HEK293 (cell line): ENCODE measurements at regions not wholly inside any gene's neighbourhood (a gene's known extent, or its start where the extent isn't known, plus 50 kb on each side); places are given as distances from the start of the nearest gene placed in this dataset.

Experiments used
- CTCF ChIA-PET: fragments of 350-600 bp; formaldehyde crosslinking; extraction: SDS; loops from one replicate; lab custom pipeline; 2021; ENCODE audit warnings: antibody characterized with exemption; lab: Yijun Ruan, JAX
- POLR2A ChIA-PET: fragments of 300-600 bp; formaldehyde crosslinking; extraction: SDS; loops from one replicate; lab custom pipeline; 2020; ENCODE audit warnings: antibody characterized with exemption, inconsistent platforms; lab: Yijun Ruan, JAX
- H3K27ac ChIP-seq: fragments of 200-500 bp; sonication (Bioruptor generic); 2 replicates; pipeline ENCODE4 v1.5.1; 2014; ENCODE audit warnings: low read depth, low read length, control low read depth, inconsistent platforms; ENCODE audit errors: extremely low read depth
- H3K36me3 ChIP-seq, 2 experiments: fragments of 200-500 bp in 1 of 2; sonication (Bioruptor generic) in 1 of 2; 1 replicate in 1 of 2; 2 replicates in 1 of 2; pipeline ENCODE4 v1.5.1; 2014 to 2017; ENCODE audit warnings: inconsistent platforms in 2 of 2, low read length in 2 of 2; ENCODE audit not compliant: control insufficient read depth in 2 of 2, insufficient read depth in 1 of 2
- H3K4me1 ChIP-seq: fragments of 200-500 bp; sonication (Bioruptor generic); 2 replicates; pipeline ENCODE4 v1.5.1; 2014; ENCODE audit warnings: mild to moderate bottlenecking, low read length, inconsistent platforms; ENCODE audit not compliant: control insufficient read depth, insufficient read depth
- H3K4me3 ChIP-seq: 2 replicates; pipeline ENCODE4 v1.5.1; 2011; ENCODE audit warnings: low read depth, mild to moderate bottlenecking, control low read depth, low read length, moderate library complexity
- H3K9me3 ChIP-seq: fragments of 200-500 bp; sonication (Bioruptor generic); 2 replicates; pipeline ENCODE4 v1.5.1; 2014; ENCODE audit warnings: low read depth, low read length, inconsistent platforms; ENCODE audit not compliant: control insufficient read depth, insufficient read depth
- BCL11A ChIP-seq: fragments of 450-650 bp; formaldehyde crosslinking; IDR thresholded peaks from 2 replicates; pipeline ENCODE4 v1.5.1; 2016; ENCODE audit warnings: low read depth, missing biosample characterization, missing genetic modification characterization
- HOXC10 ChIP-seq: sonication (generic); formaldehyde crosslinking; IDR thresholded peaks from 2 replicates; pipeline ENCODE4 v1.8.1; 2023; ENCODE audit warnings: mild to moderate bottlenecking, missing genetic modification reagents
- ZBTB20 ChIP-seq: fragments of 450-650 bp; formaldehyde crosslinking; IDR thresholded peaks from 2 replicates; pipeline ENCODE4 v1.5.1; 2016; ENCODE audit warnings: missing biosample characterization, missing genetic modification characterization
- ZBTB21 ChIP-seq: fragments of 450-650 bp; formaldehyde crosslinking; IDR thresholded peaks from 2 replicates; pipeline ENCODE4 v1.5.1; 2017; ENCODE audit warnings: missing biosample characterization, missing genetic modification characterization
- ZEB2 ChIP-seq: fragments of 450-650 bp; formaldehyde crosslinking; IDR thresholded peaks from 2 replicates; pipeline ENCODE4 v1.5.1; 2016; ENCODE audit warnings: missing biosample characterization, missing genetic modification characterization
- ZNF140 ChIP-seq: fragments of 450-650 bp; formaldehyde crosslinking; IDR thresholded peaks from 2 replicates; pipeline ENCODE4 v1.5.1; 2016; ENCODE audit warnings: missing biosample characterization, missing genetic modification characterization
- ZNF157 ChIP-seq: fragments of 450-650 bp; formaldehyde crosslinking; IDR thresholded peaks from 2 replicates; pipeline ENCODE4 v1.5.1; 2016; ENCODE audit warnings: missing biosample characterization, missing genetic modification characterization
- ZNF211 ChIP-seq: fragments of 450-650 bp; formaldehyde crosslinking; IDR thresholded peaks from 2 replicates; pipeline ENCODE4 v1.5.1; 2016; ENCODE audit warnings: low read depth, missing biosample characterization, missing genetic modification characterization
- ZNF266 ChIP-seq: fragments of 450-650 bp; formaldehyde crosslinking; IDR thresholded peaks from 2 replicates; pipeline ENCODE4 v1.5.1; 2016; ENCODE audit warnings: missing biosample characterization, missing genetic modification characterization, low read depth
- ZNF354C ChIP-seq: fragments of 450-650 bp; formaldehyde crosslinking; IDR thresholded peaks from 2 replicates; pipeline ENCODE4 v1.5.1; 2016; ENCODE audit warnings: missing biosample characterization, missing genetic modification characterization, low read depth, borderline replicate concordance
- ZNF37A ChIP-seq: fragments of 450-650 bp; IDR thresholded peaks from 2 replicates; pipeline ENCODE4 v1.5.1; 2018; ENCODE audit warnings: missing biosample characterization, missing genetic modification characterization
- ZNF394 ChIP-seq: fragments of 450-650 bp; formaldehyde crosslinking; IDR thresholded peaks from 2 replicates; pipeline ENCODE4 v1.5.1; 2016; ENCODE audit warnings: missing biosample characterization, missing genetic modification characterization, mild to moderate bottlenecking, moderate library complexity, borderline replicate concordance
- ZNF426 ChIP-seq: fragments of 450-650 bp; formaldehyde crosslinking; IDR thresholded peaks from 2 replicates; pipeline ENCODE4 v1.5.1; 2017; ENCODE audit warnings: missing biosample characterization, missing genetic modification characterization, mild to moderate bottlenecking, inconsistent platforms, moderate library complexity
- ZNF549 ChIP-seq: fragments of 450-650 bp; IDR thresholded peaks from 2 replicates; pipeline ENCODE4 v1.5.1; 2018; ENCODE audit warnings: missing biosample characterization, missing genetic modification characterization, mild to moderate bottlenecking, inconsistent platforms, moderate library complexity
- ZNF558 ChIP-seq: fragments of 450-650 bp; formaldehyde crosslinking; IDR thresholded peaks from 2 replicates; pipeline ENCODE4 v1.5.1; 2016; ENCODE audit warnings: missing biosample characterization, missing genetic modification characterization
- ZNF571 ChIP-seq: fragments of 450-650 bp; formaldehyde crosslinking; IDR thresholded peaks from 2 replicates; pipeline ENCODE4 v1.5.0; 2017; ENCODE audit warnings: missing biosample characterization, missing genetic modification characterization
- ZNF585B ChIP-seq: fragments of 450-650 bp; formaldehyde crosslinking; IDR thresholded peaks from 2 replicates; pipeline ENCODE4 v1.5.1; 2016; ENCODE audit warnings: missing biosample characterization, missing genetic modification characterization
- ZNF621 ChIP-seq: fragments of 450-650 bp; formaldehyde crosslinking; IDR thresholded peaks from 2 replicates; pipeline ENCODE4 v1.5.1; 2017; ENCODE audit warnings: missing biosample characterization, missing genetic modification characterization
- ZNF837 ChIP-seq: fragments of 450-650 bp; formaldehyde crosslinking; IDR thresholded peaks from 2 replicates; pipeline ENCODE4 v1.5.1; 2016; ENCODE audit warnings: missing biosample characterization, missing genetic modification characterization
- TF ChIP-seq, protein P1 (sequence below): fragments of 450-650 bp; formaldehyde crosslinking; IDR thresholded peaks from 2 replicates; pipeline ENCODE4 v1.5.1; 2016; ENCODE audit warnings: missing biosample characterization, missing genetic modification characterization
- TF ChIP-seq, protein P2 (sequence below): fragments of 450-650 bp; formaldehyde crosslinking; IDR thresholded peaks from 2 replicates; pipeline ENCODE4 v1.5.0; 2017; ENCODE audit warnings: missing biosample characterization, missing genetic modification characterization, borderline replicate concordance
- TF ChIP-seq, protein P3 (sequence below): fragments of 450-650 bp; formaldehyde crosslinking; IDR thresholded peaks from 2 replicates; pipeline ENCODE4 v1.5.1; 2017; ENCODE audit warnings: missing biosample characterization, missing genetic modification characterization
- TF ChIP-seq, protein P4 (sequence below): fragments of 450-650 bp; formaldehyde crosslinking; IDR thresholded peaks from 2 replicates; pipeline ENCODE4 v1.5.1; 2016; ENCODE audit warnings: missing biosample characterization, missing genetic modification characterization
- TF ChIP-seq, protein P5 (sequence below): fragments of 450-650 bp; IDR thresholded peaks from 2 replicates; pipeline ENCODE4 v1.5.1; 2018; ENCODE audit warnings: missing biosample characterization, mild to moderate bottlenecking, missing genetic modification characterization

DNA sequence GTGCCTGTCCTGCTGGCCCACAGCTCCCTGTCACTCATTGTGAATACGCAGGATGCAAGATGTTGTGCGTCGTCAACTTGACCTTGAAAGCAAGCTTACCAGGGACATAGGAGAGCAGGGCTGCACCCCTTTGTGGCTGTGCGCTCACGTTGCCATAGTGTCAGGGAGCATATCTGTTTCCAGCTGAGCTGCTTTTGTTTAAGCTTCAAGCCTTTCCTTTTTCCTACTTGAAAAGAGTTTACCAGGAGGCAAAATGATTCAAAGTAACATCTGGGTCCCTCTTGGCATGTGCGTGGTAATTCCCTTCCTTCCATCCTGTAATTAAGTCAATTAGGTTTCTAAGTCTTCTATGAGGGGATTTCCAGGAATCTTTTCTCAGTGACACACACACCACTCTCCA, 537.1 kb downstream of the AJAP1 start:
- H3K9me3 ChIP-seq, result no peaks in the 10 kb centered on the region
- no peak overlapping the region for H3K27ac ChIP-seq
- no peaks in the 10 kb centered on the region for H3K36me3 ChIP-seq
- H3K4me3 ChIP-seq, result no peak overlapping the region
- H3K4me1 ChIP-seq, result no peaks in the 10 kb centered on the region
- TF ChIP-seq ZBTB20 (tag by site-specific recombination), result no peak
- TF ChIP-seq ZNF549 (tag by site-specific recombination), result no peak
- TF ChIP-seq ZBTB21 (tag by site-specific recombination), result no peak
- TF ChIP-seq ZNF157 (tag by site-specific recombination), result no peak
- TF ChIP-seq HOXC10 (CRISPR knock-in tag), result no peak
- TF ChIP-seq, protein P1, sequence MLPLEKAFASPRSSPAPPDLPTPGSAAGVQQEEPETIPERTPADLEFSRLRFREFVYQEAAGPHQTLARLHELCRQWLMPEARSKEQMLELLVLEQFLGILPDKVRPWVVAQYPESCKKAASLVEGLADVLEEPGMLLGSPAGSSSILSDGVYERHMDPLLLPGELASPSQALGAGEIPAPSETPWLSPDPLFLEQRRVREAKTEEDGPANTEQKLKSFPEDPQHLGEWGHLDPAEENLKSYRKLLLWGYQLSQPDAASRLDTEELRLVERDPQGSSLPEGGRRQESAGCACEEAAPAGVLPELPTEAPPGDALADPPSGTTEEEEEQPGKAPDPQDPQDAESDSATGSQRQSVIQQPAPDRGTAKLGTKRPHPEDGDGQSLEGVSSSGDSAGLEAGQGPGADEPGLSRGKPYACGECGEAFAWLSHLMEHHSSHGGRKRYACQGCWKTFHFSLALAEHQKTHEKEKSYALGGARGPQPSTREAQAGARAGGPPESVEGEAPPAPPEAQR (tag by site-specific recombination), result no peak
- TF ChIP-seq, protein P2, sequence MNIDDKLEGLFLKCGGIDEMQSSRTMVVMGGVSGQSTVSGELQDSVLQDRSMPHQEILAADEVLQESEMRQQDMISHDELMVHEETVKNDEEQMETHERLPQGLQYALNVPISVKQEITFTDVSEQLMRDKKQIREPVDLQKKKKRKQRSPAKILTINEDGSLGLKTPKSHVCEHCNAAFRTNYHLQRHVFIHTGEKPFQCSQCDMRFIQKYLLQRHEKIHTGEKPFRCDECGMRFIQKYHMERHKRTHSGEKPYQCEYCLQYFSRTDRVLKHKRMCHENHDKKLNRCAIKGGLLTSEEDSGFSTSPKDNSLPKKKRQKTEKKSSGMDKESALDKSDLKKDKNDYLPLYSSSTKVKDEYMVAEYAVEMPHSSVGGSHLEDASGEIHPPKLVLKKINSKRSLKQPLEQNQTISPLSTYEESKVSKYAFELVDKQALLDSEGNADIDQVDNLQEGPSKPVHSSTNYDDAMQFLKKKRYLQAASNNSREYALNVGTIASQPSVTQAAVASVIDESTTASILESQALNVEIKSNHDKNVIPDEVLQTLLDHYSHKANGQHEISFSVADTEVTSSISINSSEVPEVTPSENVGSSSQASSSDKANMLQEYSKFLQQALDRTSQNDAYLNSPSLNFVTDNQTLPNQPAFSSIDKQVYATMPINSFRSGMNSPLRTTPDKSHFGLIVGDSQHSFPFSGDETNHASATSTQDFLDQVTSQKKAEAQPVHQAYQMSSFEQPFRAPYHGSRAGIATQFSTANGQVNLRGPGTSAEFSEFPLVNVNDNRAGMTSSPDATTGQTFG (tag by site-specific recombination), result no peak
- no peak for TF ChIP-seq ZNF211 (tag by site-specific recombination)
- TF ChIP-seq, protein P3, sequence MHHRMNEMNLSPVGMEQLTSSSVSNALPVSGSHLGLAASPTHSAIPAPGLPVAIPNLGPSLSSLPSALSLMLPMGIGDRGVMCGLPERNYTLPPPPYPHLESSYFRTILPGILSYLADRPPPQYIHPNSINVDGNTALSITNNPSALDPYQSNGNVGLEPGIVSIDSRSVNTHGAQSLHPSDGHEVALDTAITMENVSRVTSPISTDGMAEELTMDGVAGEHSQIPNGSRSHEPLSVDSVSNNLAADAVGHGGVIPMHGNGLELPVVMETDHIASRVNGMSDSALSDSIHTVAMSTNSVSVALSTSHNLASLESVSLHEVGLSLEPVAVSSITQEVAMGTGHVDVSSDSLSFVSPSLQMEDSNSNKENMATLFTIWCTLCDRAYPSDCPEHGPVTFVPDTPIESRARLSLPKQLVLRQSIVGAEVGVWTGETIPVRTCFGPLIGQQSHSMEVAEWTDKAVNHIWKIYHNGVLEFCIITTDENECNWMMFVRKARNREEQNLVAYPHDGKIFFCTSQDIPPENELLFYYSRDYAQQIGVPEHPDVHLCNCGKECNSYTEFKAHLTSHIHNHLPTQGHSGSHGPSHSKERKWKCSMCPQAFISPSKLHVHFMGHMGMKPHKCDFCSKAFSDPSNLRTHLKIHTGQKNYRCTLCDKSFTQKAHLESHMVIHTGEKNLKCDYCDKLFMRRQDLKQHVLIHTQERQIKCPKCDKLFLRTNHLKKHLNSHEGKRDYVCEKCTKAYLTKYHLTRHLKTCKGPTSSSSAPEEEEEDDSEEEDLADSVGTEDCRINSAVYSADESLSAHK (tag by site-specific recombination), result no peak
- TF ChIP-seq, protein P4, sequence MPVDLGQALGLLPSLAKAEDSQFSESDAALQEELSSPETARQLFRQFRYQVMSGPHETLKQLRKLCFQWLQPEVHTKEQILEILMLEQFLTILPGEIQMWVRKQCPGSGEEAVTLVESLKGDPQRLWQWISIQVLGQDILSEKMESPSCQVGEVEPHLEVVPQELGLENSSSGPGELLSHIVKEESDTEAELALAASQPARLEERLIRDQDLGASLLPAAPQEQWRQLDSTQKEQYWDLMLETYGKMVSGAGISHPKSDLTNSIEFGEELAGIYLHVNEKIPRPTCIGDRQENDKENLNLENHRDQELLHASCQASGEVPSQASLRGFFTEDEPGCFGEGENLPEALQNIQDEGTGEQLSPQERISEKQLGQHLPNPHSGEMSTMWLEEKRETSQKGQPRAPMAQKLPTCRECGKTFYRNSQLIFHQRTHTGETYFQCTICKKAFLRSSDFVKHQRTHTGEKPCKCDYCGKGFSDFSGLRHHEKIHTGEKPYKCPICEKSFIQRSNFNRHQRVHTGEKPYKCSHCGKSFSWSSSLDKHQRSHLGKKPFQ, result no peak
- TF ChIP-seq BCL11A (tag by site-specific recombination), result no peak
- no peak for TF ChIP-seq ZNF571 (tag by site-specific recombination)
- no peak for TF ChIP-seq ZNF621 (tag by site-specific recombination)
- TF ChIP-seq ZNF37A (tag by site-specific recombination), result no peak
- TF ChIP-seq ZNF558 (tag by site-specific recombination), result no peak
- no peak for TF ChIP-seq ZEB2
- TF ChIP-seq, all 188 proteins: peak for 0
- POLR2A ChIA-PET, result no interaction called here
- CTCF ChIA-PET, result no interaction called here

DNA sequence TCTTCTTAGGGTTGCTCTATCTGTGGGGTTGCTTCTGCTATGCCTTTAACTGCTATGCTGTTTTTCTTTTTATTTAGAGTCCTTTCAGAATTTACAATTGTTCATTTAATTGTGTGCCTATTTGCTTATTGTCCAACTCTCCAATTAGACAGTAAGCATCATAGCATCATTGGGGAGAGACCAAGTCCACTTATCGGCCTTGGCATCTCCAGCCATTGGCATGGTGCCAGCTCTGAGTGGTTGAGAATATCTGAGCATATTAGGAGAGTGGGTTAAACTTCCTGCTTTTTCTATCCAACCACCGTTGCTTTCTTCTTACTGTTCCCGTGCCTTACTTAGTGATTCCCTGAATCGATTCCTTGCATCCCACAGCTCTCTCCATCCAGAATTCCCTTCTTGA, 535.0 kb downstream of the AJAP1 start:
- no peak overlapping the region for H3K27ac ChIP-seq
- POLR2A ChIA-PET, result no interaction called here
- no peaks in the 10 kb centered on the region for H3K4me1 ChIP-seq
- no peak overlapping the region for H3K4me3 ChIP-seq
- CTCF ChIA-PET, result no interaction called here
- no peaks in the 10 kb centered on the region for H3K36me3 ChIP-seq
- no peaks in the 10 kb centered on the region for H3K9me3 ChIP-seq
- TF ChIP-seq ZNF837 (tag by site-specific recombination), result no peak
- TF ChIP-seq ZNF354C (tag by site-specific recombination), result no peak
- no peak for TF ChIP-seq BCL11A (tag by site-specific recombination)
- TF ChIP-seq ZEB2, result no peak
- TF ChIP-seq ZNF266 (tag by site-specific recombination), result no peak
- no peak for TF ChIP-seq ZNF394 (tag by site-specific recombination)
- no peak for TF ChIP-seq ZNF585B (tag by site-specific recombination)
- no peak for TF ChIP-seq ZNF140 (tag by site-specific recombination)
- TF ChIP-seq, protein P5, sequence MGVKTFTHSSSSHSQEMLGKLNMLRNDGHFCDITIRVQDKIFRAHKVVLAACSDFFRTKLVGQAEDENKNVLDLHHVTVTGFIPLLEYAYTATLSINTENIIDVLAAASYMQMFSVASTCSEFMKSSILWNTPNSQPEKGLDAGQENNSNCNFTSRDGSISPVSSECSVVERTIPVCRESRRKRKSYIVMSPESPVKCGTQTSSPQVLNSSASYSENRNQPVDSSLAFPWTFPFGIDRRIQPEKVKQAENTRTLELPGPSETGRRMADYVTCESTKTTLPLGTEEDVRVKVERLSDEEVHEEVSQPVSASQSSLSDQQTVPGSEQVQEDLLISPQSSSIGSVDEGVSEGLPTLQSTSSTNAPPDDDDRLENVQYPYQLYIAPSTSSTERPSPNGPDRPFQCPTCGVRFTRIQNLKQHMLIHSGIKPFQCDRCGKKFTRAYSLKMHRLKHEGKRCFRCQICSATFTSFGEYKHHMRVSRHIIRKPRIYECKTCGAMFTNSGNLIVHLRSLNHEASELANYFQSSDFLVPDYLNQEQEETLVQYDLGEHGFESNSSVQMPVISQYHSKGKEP, result no peak
- TF ChIP-seq ZNF426 (tag by site-specific recombination), result no peak
